Activated CD4-positive, alpha-beta T cell treated with anti-CD3 and anti-CD28 coated beads, Interleukin-2, amount 10 ng/mL, durations not matched to agents 24 days and 14 days (primary cell): ENCODE measurements at regions not wholly inside any gene's neighbourhood (a gene's known extent, or its start where the extent isn't known, plus 50 kb on each side); places are given as distances from the start of the nearest gene placed in this dataset.

Source experiments
- DNase-seq: peaks from one replicate; pipeline ENCODE4 v3.0.0; 2022
- H3K27ac Mint-ChIP-seq: one replicate; pipeline ENCODE4 v1.8.0; 2022; ENCODE audit warnings: mild to moderate bottlenecking, mixed read lengths
- H3K27me3 Mint-ChIP-seq: one replicate; pipeline ENCODE4 v1.8.0; 2022; ENCODE audit warnings: mixed read lengths
- H3K36me3 Mint-ChIP-seq: one replicate; pipeline ENCODE4 v1.8.0; 2022; ENCODE audit warnings: low read depth, mild to moderate bottlenecking, mixed read lengths
- H3K4me1 Mint-ChIP-seq: one replicate; pipeline ENCODE4 v1.8.0; 2021; ENCODE audit warnings: mixed read lengths
- H3K4me3 Mint-ChIP-seq: one replicate; pipeline ENCODE4 v1.8.0; 2022; ENCODE audit warnings: mild to moderate bottlenecking, moderate library complexity, mixed read lengths
- H3K9me3 Mint-ChIP-seq: one replicate; pipeline ENCODE4 v1.8.0; 2021; ENCODE audit warnings: mixed read lengths
- intact Hi-C: fragments of 100-400 bp; cut with micrococcal nuclease; formaldehyde crosslinking; loops from one replicate; pipeline ENCODE4 v1.15.1; 2023

- no peak for DNase-seq
- H3K9me3 Mint-ChIP-seq: no peaks in the 10 kb centered on the region
- no peaks in the 10 kb centered on the region for H3K36me3 Mint-ChIP-seq
- intact Hi-C loops: no loop called here
- no peaks in the 10 kb centered on the region for H3K27me3 Mint-ChIP-seq
- no peak overlapping the region for H3K4me3 Mint-ChIP-seq
- H3K27ac Mint-ChIP-seq: no peak overlapping the region
- H3K4me1 Mint-ChIP-seq: no peaks in the 10 kb centered on the region
These were observed 474.1 kb upstream of the PRICKLE1 start for GRCh38 chr12:43063650-43064049.

- no peak for DNase-seq
- no peaks in the 10 kb centered on the region for H3K9me3 Mint-ChIP-seq
- H3K27ac Mint-ChIP-seq: no peak overlapping the region
- no peaks in the 10 kb centered on the region for H3K36me3 Mint-ChIP-seq
- no peaks in the 10 kb centered on the region for H3K4me1 Mint-ChIP-seq
- intact Hi-C loops: no loop called here
- H3K27me3 Mint-ChIP-seq: no peaks in the 10 kb centered on the region
- H3K4me3 Mint-ChIP-seq: no peak overlapping the region
These were observed 472.8 kb upstream of the PRICKLE1 start for GRCh38 chr12:43062201-43062895.

GRCh38 chr12:43060742-43061141 is 471.2 kb upstream of the PRICKLE1 start:
- Mint-ChIP-seq H3K4me3 (no peak overlapping the region), H3K27ac (no peak overlapping the region)

GRCh38 chr12:43058616-43059015 is 469.1 kb upstream of the PRICKLE1 start:
- Mint-ChIP-seq H3K4me1 (no peaks in the 10 kb centered on the region), H3K9me3 (no peaks in the 10 kb centered on the region), H3K27me3 (no peaks in the 10 kb centered on the region), H3K36me3 (no peaks in the 10 kb centered on the region), H3K27ac (no peak overlapping the region), H3K4me3 (no peak overlapping the region)
- intact Hi-C loops: no loop called here
- DNase-seq: no peak

More at GRCh38 chr12:43060742-43061141, 471.2 kb upstream of the PRICKLE1 start:
- Mint-ChIP-seq H3K4me1 (no peaks in the 10 kb centered on the region), H3K9me3 (no peaks in the 10 kb centered on the region), H3K36me3 (no peaks in the 10 kb centered on the region), H3K27me3 (no peaks in the 10 kb centered on the region)
- no peak for DNase-seq
- intact Hi-C loops: no loop called here

- no peaks in the 10 kb centered on the region for H3K36me3 Mint-ChIP-seq
- H3K27me3 Mint-ChIP-seq: no peaks in the 10 kb centered on the region
- no peak for DNase-seq
- no peak overlapping the region for H3K4me3 Mint-ChIP-seq
- H3K4me1 Mint-ChIP-seq: no peaks in the 10 kb centered on the region
- H3K9me3 Mint-ChIP-seq: no peaks in the 10 kb centered on the region
- intact Hi-C loops: no loop called here
- H3K27ac Mint-ChIP-seq: no peak overlapping the region
These were observed 468.0 kb upstream of the PRICKLE1 start for GRCh38 chr12:43057566-43057965.

- DNase-seq: no peak
- Mint-ChIP-seq H3K27ac (no peak overlapping the region), H3K4me1 (no peaks in the 10 kb centered on the region), H3K9me3 (no peaks in the 10 kb centered on the region), H3K4me3 (no peak overlapping the region), H3K27me3 (no peaks in the 10 kb centered on the region), H3K36me3 (no peaks in the 10 kb centered on the region)
- intact Hi-C loops: no loop called here
These were observed 464.5 kb upstream of the PRICKLE1 start for GRCh38 chr12:43054085-43054484.

- Mint-ChIP-seq H3K27ac (no peak overlapping the region), H3K4me3 (no peak overlapping the region), H3K27me3 (no peaks in the 10 kb centered on the region), H3K9me3 (no peaks in the 10 kb centered on the region), H3K36me3 (no peaks in the 10 kb centered on the region), H3K4me1 (no peaks in the 10 kb centered on the region)
- DNase-seq: no peak
- intact Hi-C loops: no loop called here
These were observed 462.9 kb upstream of the PRICKLE1 start for GRCh38 chr12:43052441-43052840.

DNA sequence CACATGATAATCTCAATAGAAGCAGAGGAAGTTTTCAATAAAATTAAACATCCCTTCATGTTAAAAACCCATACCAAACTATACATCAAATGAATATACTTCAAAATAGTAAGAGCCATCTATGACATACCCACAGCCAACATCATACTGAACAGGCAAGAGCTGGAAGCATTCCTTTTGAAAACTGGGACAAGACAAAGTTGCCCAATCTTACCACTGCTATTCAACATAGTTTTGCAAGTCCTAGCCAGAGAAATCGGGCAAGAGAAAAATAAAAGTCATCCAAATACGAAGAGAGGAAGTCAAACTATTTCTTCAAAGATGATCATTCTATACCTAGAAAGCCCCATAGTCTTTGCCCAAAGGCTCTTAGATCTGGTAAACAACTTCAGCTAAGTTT is 454.7 kb upstream of the PRICKLE1 start:
- H3K9me3 Mint-ChIP-seq: no peaks in the 10 kb centered on the region
- intact Hi-C loops: no loop called here
- no peaks in the 10 kb centered on the region for H3K36me3 Mint-ChIP-seq
- H3K27me3 Mint-ChIP-seq: no peaks in the 10 kb centered on the region
- no peaks in the 10 kb centered on the region for H3K4me1 Mint-ChIP-seq
- no peak overlapping the region for H3K4me3 Mint-ChIP-seq
- DNase-seq: no peak
- no peak overlapping the region for H3K27ac Mint-ChIP-seq

GRCh38 chr12:43038991-43039390 is 449.4 kb upstream of the PRICKLE1 start:
- intact Hi-C loops: no loop called here
- Mint-ChIP-seq H3K9me3 (peaks cover 4% of the 10 kb centered on the region), H3K36me3 (no peaks in the 10 kb centered on the region), H3K4me1 (no peaks in the 10 kb centered on the region), H3K4me3 (no peak overlapping the region), H3K27ac (no peak overlapping the region), H3K27me3 (no peaks in the 10 kb centered on the region)
- no peak for DNase-seq

DNA sequence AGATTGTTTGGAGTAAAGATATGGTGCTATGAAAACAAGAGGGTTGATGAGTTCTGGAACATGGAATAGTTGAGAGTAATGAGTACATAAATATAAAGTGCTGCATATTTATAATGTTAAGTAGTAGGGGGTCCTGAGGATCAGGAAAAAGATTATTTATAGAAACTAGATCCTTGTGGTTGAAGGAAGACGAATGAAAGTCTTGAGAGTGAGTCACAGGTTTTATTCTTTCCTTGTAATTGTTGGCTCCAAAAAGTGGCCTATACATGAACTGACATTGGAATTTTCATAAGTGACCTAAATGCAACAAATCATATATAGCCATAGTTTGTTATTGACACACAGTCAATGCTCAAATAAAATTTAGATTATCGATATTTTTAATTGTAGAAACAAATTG is 440.4 kb upstream of the PRICKLE1 start:
- Mint-ChIP-seq H3K4me1 (no peaks in the 10 kb centered on the region), H3K36me3 (no peaks in the 10 kb centered on the region), H3K27me3 (no peaks in the 10 kb centered on the region), H3K9me3 (peaks cover 4% of the 10 kb centered on the region), H3K27ac (no peak overlapping the region), H3K4me3 (no peak overlapping the region)
- intact Hi-C loops: no loop called here
- no peak for DNase-seq

DNA sequence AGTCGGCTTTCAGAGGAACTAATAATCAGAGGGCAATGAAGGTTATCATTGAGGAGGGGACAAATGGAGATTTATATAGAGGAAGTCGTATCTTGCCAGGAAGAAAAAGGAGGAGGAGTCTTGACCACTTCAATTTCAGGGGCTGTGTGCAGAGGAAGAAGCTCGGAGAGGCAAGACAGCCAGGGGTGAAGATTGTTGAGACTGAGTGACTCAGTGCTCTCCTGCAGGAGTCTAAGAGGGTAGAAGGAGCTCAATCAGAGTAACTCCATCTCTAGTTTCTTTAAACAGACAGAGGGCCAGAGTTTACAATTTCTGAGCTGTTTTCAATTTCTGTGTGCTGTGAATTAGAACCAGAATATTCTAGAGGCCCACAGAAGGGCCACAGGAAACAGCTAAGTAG is 439.3 kb upstream of the PRICKLE1 start:
- Mint-ChIP-seq H3K9me3 (no peaks in the 10 kb centered on the region), H3K27me3 (no peaks in the 10 kb centered on the region), H3K4me1 (no peaks in the 10 kb centered on the region), H3K4me3 (no peak overlapping the region), H3K36me3 (no peaks in the 10 kb centered on the region), H3K27ac (no peak overlapping the region)
- DNase-seq: no peak
- intact Hi-C loops: no loop called here

DNA sequence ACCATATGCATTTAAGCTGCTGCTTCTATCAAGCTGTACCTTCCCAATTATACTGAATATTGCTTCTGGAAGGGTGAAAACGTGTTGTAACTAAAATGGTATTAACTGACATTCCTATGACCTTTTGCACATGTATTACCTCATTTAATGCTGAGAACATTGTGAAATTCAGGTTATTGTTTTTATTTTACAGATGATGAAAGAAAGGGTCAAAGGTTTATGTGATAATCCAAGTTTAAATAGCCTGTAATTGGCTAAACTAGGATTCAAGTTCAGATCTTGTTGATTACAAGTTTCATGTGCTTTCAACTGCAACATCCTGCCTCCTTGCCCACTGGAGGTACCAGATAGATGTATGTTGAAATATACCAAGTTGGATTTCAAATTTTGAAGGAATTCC is 433.3 kb upstream of the PRICKLE1 start:
- intact Hi-C loops: no loop called here
- Mint-ChIP-seq H3K27me3 (no peaks in the 10 kb centered on the region), H3K36me3 (no peaks in the 10 kb centered on the region), H3K4me1 (no peaks in the 10 kb centered on the region), H3K27ac (no peak overlapping the region), H3K9me3 (no peaks in the 10 kb centered on the region), H3K4me3 (no peak overlapping the region)
- DNase-seq: no peak

DNA sequence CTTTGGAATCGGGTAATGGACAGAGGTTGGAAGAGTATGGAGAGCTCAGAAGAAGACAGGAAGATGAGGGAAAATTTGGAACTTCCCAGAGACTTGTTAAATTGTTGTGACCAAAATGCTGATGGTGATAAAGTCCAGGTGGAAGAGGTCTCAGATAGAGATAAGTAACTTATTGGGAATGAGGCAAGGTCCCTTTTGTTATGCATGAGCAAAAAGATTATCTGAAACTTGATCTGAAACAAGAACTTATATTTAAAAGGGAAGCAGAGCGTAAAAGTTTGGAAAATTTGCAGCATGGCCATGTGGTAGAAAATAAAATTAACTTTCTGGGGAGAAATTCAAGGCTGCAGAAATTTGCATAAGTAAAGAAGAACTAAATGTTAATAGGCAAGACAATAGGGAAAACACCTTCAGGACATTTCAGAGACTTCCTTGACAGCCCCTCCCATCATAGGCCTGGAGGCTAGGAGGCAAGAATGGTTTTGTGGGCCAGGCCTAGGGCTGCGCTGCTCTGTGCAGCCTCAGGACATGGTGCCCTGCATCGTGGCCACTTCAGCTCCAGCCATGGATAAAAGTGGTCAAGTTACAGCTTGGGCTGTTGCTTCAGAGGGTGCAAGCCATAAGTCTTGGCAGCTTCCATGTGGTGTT is 425.7 kb upstream of the PRICKLE1 start:
- H3K9me3 Mint-ChIP-seq: no peaks in the 10 kb centered on the region
- no peak for DNase-seq
- H3K36me3 Mint-ChIP-seq: no peaks in the 10 kb centered on the region
- H3K27me3 Mint-ChIP-seq: no peaks in the 10 kb centered on the region
- H3K4me1 Mint-ChIP-seq: no peaks in the 10 kb centered on the region
- H3K27ac Mint-ChIP-seq: no peak overlapping the region
- H3K4me3 Mint-ChIP-seq: no peak overlapping the region
- intact Hi-C loops: no loop called here

- Mint-ChIP-seq H3K27me3 (no peaks in the 10 kb centered on the region), H3K27ac (no peak overlapping the region), H3K9me3 (no peaks in the 10 kb centered on the region), H3K4me3 (no peak overlapping the region), H3K4me1 (no peaks in the 10 kb centered on the region), H3K36me3 (no peaks in the 10 kb centered on the region)
- DNase-seq: no peak
- intact Hi-C loops: no loop called here
These were observed 421.9 kb upstream of the PRICKLE1 start for GRCh38 chr12:43011383-43011926.

DNA sequence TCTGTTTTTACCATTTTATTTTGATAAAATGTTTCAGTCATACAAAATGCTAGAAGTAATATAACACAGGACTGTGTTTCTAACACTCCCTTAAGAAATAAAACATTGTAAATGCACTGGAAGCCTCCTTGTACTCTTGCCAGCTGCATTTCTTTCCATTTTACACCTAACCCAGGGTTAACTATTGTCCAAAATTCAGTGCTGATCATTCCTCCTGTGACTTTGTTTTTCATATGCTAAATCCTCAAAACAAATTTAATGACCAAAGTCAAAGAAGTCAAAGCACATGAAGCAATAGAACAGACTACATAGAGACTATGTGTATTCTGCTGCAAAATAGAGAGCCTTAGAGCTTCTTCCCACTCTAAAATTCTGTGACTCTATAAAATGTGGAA is 420.3 kb upstream of the PRICKLE1 start:
- no peaks in the 10 kb centered on the region for H3K36me3 Mint-ChIP-seq
- DNase-seq: no peak
- intact Hi-C loops: no loop called here
- H3K9me3 Mint-ChIP-seq: no peaks in the 10 kb centered on the region
- H3K27ac Mint-ChIP-seq: no peak overlapping the region
- no peak overlapping the region for H3K4me3 Mint-ChIP-seq
- no peaks in the 10 kb centered on the region for H3K4me1 Mint-ChIP-seq
- no peaks in the 10 kb centered on the region for H3K27me3 Mint-ChIP-seq
